Activated CD4-positive, alpha-beta T cell treated with anti-CD3 and anti-CD28 coated beads, Interleukin-2, amount 50 U/mL, for 48 hours (primary cell): ENCODE measurements at regions not wholly inside any gene's neighbourhood (a gene's known extent, or its start where the extent isn't known, plus 50 kb on each side); places are given as distances from the start of the nearest gene placed in this dataset.

Experiments used
- DNase-seq, 2 experiments: peaks; one replicate each; pipeline ENCODE4 v3.0.0-alpha.2; 2020

DNA sequence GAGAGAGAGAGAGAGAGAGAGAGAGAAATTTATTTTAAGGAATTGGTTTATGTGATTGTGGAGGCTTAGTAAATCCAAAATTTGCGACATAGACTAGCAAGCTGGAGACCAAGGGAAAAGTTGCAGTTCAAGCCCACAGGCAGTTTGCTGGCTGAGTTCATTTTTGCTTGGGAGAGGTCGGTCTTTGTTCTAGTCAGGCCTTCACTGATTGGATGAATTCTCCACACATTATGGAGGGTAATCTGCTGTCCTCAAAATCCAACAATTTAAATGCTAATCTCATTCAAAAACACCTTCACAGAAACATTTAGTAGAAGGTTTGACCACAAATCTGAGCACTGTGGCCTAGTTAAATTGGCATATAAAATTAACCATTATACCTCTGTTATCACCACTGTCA, 439.6 kb downstream of the EPM2A start:
- no peak for DNase-seq

DNA sequence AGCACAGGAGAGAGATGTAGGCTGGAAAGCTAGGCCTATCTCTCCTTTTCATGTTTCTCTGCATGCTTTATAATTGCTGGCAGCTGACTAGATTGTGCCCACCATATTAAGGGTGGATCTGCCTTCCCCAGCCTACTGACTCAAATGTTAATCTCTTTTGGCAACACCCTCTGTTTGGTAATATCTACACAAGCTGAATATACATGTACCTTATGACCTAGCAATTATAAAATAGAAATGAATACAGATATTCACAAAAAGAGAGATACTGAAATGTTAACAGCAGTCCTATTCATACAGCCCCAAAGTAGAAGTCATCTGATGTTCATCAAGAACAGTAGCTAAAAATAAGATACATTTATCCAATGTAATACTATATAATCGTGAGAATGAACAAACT, 429.6 kb downstream of the EPM2A start:
- no peak for DNase-seq

DNA sequence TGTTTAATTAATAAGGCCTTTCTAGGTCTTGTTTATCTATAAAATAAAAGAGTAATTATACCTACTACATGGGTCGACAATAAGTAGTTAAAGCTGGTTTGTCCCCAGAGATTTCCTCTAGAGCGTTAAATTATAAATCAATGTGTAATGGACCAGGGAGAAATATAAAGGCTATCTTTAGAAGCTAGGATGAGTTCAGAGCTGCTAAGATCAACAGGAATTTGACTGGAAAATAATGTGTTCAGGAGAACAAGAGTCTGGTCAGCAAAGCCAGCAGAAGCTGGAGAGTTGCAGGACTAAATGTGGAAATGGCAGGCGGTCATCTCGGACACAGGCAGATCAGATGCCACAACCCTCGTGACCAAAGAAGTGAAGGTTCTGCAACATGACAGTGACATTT, 428.8 kb downstream of the EPM2A start:
- no peak for DNase-seq

DNA sequence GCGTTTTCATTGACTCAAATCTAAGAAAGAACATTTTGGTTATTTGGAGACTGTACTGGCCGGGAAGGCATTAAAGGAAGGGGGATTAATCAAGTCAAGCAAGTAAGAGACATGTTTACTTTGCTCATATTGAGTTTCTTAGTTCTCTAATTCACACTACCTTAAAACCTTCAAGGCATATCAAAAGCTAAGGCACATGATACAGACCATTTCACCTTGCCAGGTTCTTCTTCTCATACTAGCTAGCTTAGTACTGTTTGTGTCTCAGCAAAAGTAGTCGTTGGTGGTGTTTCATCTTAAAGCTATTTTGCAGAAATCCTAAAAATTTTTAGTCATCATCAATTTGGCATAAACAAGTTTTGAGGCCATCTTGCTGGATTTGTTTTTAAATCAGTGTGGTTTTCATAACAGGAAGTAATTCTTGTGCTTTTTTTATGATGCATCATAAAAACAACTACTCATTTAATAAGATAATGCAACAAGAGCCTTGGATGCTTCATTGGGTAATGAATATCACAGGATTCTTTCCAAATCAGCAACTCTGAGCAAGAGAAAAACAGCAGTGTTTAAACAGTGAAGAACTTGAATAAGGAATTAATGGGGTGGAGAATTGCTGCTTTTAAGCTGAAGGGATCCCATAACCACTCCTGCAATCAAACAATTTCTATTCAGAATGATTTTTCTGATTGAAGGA, 425.3 kb downstream of the EPM2A start:
- no peak for DNase-seq

DNA sequence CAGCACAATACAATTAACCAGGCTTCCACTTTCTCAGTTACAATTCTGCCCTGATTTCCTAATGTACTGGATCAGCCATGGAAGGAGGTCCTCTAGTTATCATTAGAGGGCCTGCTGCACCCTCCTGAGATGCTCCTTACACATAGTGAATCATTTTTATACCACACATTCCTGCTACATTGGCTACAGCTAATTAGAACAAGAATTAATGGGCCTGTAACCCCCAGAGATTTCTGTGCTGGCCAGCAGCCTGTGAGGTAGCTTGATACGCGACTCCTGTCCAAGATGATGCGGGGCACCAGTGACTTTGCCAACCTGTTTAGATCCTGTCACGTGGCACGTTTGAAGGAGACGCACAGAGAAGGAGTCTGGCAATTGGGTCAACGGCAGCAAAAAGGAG, 422.8 kb downstream of the EPM2A start:
- no peak for DNase-seq

DNA sequence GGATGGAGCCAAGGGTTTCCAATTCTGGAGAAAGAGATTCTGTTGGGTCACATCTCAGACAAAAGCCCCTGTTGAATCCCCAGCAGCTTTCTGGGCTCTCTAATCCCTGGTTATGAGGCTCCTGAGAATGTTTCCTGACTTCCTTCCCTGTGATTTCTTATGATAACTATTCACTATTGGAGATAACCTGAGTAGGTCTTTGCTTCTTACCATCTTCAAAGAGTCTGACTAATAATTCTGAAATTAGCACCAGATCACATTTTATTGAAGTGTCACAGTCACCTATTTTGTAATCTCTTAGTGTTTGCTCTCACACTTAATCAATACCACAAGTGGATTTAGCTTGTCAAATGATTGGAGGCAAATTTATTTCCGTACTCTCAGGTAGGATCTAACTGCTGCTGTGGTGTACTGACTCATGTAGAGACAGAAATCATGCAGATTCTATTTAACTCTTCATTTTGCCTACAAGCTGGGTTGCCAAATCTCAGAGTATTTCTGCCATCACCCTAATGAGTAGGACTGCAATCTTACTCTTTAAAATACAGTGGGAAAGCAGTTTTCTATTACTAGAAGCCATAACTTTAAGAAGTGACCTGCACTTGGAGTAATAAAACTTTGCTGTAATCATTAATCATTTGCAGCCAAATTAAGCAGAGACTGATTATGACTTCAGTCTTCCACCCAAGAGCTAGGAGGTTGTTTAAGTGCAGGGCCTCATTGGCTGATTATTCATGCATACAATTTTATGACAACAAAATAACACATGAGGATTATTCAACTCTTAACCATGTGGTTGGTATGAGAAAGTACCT, 422.1 kb downstream of the EPM2A start:
- DNase-seq, result no peak

DNA sequence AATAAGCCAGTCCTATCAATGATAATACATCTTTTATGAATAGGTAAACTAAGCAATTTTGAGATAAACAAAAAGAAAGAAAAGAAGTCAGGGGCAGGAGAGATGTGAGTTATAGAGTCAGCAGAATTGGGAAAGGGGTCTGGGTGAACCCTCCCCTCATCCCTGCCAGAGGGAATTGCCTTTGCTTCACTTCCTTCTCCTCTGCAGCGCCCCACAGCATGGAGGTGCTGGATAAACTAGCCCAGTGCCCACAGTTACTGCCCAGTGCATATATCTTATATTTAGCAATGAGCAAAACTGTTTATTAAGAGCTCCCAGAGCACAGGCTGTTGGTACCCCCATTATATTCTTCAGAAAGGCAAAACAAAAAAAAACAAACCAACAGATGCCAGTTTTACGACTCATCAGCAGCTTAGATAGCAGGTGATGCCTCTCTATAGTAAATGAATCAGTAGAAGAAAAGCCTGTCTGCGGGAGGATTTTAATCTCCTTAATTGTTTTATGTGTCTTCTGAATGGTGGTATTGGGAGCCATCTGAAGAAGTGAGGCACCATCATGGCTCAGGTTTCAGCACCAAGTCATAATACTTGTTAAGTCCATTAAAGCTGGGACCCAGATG, 419.2 kb downstream of the EPM2A start:
- no peak for DNase-seq

DNA sequence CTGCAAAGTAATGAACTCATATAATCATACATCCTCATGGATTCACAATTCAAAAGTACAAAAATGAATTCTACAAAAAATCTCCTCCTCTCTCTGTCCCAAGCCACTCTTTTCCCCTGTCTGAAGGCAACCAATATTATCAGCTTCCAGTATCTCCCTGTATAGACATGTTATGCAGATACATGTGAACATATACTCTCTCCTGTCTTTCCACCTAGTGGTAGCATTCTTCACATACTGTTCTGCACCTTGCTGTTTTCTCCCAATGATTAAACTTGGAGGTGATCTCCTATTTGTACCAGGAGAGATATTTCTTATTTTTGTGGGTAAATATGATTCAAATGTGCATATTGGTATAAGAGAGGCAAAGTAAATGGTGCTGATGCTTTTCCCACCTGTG, 416.4 kb downstream of the EPM2A start:
- no peak for DNase-seq

DNA sequence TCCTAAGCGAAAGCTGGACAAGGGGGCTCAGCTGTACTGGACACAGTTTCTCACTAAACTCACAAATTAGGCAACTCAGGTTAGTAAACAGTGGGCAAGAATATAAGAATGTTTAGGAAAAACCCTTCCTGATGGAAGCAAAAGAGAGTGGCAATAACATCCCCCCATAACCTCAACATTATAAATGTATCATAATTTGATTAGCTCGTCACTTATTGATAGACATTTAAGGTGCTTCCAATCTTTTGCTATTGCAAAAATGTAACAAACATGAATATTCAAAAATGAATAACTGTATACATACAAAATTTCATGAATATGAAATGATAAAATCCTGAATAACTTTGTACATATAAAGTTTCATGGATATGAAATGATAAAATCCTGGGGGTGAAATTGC, 415.7 kb downstream of the EPM2A start:
- DNase-seq, result no peak

DNA sequence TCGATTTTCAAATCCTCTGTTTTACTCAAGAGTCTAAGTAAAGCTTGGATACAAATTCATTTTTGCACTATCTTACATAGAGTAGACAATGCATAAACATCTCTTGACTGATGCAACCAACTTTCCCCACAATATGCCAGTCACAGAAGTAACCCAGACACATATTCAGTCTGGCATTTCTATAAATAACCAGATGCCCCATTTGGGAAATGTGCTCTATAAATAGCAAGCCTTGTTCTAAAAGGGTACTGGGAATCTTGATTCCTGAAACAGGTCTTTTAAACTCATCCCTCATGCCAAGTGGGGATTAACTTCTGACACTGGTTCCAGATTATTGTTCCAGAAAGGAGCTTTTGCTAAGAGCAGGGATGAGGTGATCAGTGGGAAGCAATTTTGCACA, 411.7 kb downstream of the EPM2A start:
- DNase-seq, result no peak

DNA sequence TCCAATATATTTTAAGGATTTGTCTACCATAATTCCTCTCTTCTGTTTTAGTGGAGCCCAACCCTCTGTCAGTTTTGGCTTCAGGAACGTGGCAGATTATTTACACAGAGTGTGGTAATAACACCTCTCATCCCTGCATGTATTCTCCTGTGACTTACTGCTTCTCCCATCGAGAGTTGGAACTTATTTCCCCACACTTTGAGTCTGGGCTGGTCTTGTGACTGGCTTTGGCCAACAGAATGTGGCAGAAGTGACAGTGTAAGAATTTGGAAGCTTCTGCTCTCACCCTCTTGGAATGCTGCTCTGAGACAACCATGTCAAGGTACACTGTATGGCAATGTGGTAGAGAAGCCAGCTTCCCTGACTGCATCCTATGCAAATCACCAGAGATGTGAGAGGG, 407.7 kb downstream of the EPM2A start:
- no peak for DNase-seq

DNA sequence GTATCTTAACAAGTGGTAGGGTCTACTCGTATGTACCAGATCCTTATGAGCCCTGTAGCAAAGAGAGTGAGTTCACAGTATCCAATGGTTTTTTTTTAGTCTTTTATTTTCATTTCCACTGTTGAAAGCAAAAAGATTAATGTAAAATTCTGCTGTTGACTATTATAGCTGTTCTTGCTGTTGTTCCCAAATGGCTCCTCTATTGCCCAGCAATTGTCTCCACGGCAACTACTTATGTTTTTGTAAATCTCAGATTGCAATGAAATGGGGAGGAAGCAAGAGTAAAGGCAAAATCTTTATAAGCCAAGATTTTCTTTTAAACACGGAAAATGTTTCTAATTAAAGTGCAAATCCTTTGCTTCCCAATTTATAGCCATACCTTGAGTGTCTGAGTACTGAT, 406.1 kb downstream of the EPM2A start:
- no peak for DNase-seq

DNA sequence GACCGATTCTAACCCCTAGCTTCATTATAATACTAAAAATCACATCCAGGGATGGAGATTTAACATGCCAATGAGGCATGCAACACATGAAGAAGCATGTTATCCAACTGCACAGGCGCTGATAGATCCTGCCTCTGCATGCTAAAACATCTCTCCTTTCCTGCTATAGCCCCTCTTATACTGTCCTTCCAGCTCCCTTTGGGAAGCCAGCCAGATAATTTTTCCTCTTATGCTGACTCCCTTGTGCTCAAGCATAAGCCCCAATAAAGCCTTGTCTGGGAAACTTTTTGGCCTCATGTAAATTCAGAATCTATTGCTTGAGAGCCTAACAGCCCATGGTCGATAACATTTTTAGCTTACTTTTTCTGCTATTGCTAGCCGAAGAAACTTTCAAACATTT, 404.3 kb downstream of the EPM2A start:
- DNase-seq, result no peak

DNA sequence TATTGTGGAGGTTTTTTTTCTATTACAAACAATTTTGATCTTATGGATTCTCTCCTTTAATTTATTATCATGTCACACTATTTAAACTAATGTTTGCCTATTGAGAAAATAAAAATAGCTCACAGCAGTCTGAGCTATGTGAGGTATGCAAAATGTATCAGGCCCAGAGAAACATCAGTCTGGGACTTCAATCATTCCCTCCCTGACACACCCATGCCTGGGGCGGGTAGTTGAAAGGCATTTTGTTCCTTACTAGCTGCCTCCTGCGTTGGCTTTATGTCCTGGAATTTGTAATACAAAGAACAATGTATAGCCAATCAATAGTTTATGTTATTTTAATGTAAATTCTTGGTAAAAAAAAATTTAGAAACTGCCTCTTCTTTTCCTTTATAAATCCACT, 403.3 kb downstream of the EPM2A start:
- DNase-seq, result no peak

DNA sequence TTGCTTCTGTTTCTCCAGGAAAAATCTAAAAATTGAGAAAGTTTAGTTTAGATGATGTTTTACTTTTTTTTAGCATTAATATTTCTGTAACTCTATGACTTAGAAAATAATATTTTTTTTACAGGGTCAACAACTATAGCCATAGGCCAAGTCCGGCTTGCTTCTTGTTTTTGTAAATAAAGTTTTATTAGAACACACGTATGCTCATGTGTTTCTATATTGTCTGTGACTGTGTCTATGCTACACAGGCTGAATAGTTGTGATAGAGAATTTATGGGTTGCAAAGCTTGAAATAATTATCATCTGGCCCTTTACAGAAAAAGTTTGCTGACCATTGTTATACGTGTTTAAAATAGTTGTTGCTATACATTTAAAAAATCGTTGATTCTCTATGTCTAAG, 399.2 kb downstream of the EPM2A start:
- no peak for DNase-seq

DNA sequence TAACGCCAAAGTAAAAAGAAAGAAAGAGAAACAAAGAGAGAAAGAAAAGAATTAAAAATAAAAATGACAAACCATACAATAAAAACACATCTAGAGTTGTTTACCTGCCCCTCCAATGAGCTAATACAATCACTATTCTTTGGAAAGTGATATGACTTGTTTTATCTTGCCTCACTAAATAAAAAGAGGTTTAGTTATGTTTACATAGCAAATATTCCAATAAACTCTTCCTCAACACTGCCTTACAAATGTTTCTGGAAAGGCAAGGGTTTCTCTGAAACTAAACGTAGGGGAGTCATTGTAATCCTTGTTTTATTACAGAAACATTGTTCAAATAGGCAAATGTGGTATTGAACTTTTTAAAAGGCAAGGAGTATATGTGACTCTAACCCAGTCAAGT, 396.2 kb downstream of the EPM2A start:
- DNase-seq, result no peak

DNA sequence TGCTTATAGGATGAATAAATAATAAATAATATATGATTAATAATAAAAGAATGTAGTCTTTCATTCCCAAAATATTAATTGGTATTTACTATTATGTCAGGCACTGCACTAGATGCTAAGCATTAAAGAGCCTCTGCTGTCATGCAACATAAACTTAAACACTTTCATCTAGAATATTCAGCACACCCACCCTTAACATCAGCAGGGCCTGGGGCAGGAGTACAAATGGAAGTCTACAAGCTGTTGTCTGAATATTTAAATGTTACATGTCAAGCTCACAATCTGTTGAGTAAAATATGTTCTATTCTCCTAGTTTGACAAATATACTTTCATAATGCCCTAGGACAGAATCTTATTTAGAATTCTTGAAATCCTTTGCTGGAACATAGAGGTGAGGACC, 395.1 kb downstream of the EPM2A start:
- no peak for DNase-seq

DNA sequence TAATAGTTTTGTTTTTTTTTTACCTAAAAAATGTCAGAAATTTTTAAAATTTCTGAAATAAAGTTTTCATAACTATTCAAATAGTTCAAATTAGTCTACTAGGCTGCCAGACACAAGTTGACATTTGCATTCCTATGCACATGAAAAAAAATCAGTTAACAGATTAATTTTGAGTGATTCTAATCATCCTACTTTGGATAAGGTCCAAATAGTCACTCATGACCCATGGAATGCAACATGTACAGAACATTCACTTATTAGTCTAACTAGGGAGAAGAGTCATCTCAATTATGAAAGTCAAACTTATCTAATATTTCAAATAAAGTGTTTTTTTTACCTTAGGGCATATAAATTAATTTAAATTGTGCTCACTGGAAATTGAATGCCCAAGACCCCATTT, 390.2 kb downstream of the EPM2A start:
- DNase-seq, result no peak

DNA sequence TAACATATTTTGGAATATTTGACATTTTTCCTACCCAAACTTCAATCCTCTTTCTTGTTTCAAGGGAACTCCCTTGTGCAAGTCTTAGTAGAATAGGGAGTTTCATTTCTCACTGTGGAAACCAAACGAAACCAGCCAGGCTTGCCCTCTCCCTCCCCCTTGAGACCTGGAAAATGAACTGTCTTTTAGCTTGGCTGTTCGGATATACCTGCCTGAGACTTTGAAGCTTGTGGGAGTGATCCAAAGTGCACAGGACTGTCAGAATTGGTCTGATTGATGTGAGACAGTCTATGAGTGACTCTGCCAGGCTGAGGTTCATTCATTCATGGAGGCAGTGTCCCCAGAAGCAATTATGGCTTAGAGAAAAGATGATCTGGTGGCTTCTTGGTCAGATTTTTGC, 388.1 kb downstream of the EPM2A start:
- no peak for DNase-seq

DNA sequence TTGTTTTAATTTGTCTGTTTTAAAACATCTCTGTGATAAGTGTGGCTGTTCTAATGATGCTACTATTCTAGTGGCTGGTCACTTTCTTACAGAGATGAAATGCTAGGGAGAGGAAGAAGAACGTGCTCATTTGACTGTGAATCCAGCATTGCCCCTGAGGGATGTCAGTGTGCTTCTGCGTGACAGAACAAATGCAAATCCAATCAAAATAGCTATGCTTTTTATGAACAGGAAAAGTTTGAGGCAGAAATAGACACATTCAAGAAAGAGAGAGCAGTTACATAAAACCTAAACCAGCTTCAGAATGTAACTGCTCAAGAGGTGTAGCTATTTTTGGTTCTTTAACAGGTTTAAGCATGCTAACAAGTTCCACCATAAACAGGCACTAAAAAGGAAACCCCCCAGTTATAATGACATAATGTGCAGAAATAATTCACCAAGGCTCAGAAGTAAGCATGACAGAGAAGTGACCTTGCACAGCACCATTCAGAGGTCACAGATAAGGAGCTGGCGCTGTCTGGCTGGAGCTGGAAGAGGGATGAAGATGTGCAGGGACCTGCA, 385.3 kb downstream of the EPM2A start:
- DNase-seq, result no peak

DNA sequence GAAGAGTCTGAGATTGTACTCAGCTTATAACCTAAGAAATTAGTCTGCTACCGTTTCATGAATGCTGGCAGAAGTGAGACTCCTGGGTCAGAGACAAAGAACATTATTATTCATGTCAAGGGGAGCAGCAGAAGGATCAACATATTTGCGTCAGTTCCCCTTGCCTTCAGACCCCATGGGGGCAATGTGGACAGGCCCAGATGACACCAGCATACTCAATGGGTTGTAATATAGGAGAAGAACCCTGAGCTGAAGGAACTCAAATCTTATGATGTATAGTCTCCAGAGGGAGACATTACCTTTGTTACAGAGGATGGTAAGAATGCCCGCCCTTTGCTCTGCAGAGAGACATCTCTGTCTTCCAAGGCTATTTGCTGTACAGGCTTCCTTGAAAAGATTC, 384.4 kb downstream of the EPM2A start:
- DNase-seq, result no peak

DNA sequence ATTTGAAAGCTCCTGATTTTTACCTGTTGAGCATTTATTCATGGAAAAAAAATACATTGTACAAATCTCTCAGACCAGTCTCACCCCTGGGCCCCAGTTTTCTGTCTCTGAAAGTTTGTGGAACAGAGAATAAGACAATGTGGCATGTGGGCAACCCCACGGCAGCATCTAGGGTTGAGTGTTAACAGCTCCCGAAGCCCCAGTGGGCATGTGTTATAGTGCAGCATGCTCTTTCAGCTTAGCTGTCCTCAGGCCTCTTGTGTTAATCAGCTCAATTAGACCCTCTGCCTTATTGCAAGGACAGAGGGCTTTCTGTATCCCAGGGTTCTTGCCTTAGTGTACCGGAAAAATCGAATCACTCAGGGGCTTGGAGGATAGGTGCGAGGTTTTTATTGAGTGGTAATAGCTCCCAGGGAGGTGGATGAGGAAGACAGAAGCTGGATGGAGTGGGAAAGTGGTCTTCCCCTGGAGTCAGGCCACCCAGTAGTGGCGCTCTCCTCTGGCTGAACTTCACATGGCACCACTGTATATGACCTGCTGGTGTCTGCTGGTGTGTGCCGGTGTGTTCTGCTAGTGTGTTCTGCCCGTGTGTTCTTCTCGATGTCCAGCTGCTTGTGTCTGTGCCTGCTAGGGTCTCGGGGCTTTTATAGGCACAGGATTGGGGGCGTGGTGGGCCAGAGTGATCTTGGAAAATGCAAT, 382.8 kb downstream of the EPM2A start:
- no peak for DNase-seq

DNA sequence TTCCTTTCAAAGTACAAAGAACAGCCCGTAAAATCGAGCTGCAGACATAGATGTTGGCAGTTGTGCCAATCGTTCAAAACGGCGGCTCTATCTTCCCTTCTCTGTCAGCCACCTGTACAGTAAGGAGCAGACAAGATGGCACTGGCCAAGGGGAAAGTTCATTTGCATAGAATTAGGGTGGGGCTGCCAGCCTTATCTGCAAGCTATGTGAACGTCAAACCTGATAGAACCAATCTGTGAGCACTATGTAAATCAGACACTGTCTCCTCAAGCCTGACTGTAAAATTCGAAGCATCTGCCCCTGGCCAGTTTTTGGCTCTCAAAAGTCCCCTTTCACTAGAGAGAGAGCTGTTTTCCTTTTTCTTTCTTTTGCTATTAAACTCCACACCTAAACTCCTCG, 374.5 kb downstream of the EPM2A start:
- DNase-seq, result no peak
